GM08714 (cell line): ENCODE measurements at regions not wholly inside any gene's neighbourhood (a gene's known extent, or its start where the extent isn't known, plus 50 kb on each side); places are given as distances from the start of the nearest gene placed in this dataset.

ENCODE experiments used
- H3K4me3 ChIP-seq: fragments of 200-500 bp; sonication (Bioruptor generic); 2 replicates; pipeline ENCODE4 v1.5.1; 2014; ENCODE audit warnings: mild to moderate bottlenecking, low read length, inconsistent platforms
- ZNF274 ChIP-seq: IDR thresholded peaks from 2 replicates; pipeline ENCODE4 v1.6.1; 2012; ENCODE audit warnings: mild to moderate bottlenecking, low read depth, low read length

DNA sequence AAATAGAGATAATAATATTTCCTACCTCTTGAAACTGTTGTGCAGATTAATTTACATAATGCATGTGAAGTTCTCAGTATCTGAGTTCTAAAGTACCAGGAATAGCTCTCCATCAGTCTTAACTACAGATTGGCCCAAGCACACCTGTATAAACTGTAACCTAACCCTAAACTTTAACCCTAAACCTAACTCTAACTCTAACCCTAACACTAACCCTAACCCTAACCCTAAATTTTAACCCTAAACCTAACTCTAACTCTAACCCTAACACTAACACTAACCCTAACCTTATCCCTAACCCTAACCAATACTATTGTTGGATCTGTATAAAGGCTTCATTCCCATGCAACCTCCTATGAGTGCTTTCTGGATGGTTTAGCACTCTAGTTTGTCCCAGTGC is 1445.9 kb upstream of the TENM4 start:
- no peak for TF ChIP-seq ZNF274
- no peak overlapping the region for H3K4me3 ChIP-seq

DNA sequence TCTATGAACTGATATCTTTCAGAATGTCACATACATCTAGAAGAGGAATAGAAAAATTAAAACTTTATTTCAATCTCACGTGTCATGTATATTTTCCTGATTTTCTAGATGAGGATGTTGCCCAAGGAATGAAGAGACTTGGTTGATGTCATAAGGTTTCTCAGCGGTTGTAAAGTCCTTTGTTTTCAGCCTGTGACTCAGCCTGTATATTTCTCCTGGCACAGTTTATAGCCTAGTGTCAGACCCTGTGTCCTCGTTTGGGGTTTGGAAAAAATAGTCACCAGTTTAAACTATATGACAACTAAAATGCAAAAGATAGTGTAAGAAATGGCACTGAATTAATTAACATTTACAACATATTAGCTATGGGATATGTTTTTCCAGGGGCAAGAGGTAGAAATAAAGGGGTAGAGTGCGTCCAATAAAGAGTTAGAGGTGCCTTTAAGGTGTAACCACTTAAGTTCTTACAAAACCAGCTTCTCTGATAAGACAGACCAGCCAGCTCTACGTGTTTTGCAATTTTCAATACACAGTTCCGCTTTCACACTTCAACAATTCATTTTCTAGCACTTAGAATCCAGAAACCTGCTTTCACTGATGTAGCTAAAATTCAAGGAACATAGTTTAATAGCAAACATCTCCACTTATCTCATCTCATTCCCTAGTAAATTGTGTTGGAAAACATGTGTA is 1432.6 kb upstream of the TENM4 start:
- H3K4me3 ChIP-seq = no peak overlapping the region
- TF ChIP-seq ZNF274 = no peak

GRCh38 chr11:80872116-80872728 is 1431.4 kb upstream of the TENM4 start:
- no peak overlapping the region for H3K4me3 ChIP-seq
- no peak for TF ChIP-seq ZNF274

- no peak for TF ChIP-seq ZNF274
Observed at GRCh38 chr11:80868831-80869230, 1428.0 kb upstream of the TENM4 start.

DNA sequence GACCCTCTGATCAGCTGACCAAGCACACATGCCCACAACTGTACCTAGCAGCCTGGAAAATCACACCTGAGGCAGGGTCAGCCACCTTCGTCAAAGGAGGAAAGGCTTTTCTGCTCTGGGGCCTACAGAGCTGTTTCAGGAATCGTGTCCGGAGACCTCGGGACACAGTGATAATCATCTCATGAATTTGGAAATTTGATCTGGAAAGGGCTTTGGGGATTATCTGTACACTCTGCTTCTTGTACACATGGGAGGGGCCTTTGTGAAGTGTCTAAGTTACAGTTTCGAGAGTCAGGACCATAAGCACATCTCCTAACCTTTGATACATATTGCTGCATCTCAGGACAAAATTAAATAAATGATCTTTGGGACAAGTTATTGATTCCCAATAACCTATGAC is 1421.2 kb upstream of the TENM4 start:
- no peak for TF ChIP-seq ZNF274
- no peak overlapping the region for H3K4me3 ChIP-seq

More at GRCh38 chr11:80868831-80869230, 1428.0 kb upstream of the TENM4 start:
- H3K4me3 ChIP-seq = no peak overlapping the region

GRCh38 chr11:80861193-80861592 is 1420.4 kb upstream of the TENM4 start:
- H3K4me3 ChIP-seq = no peak overlapping the region
- TF ChIP-seq ZNF274 = no peak

GRCh38 chr11:80860632-80861031 is 1419.8 kb upstream of the TENM4 start:
- TF ChIP-seq ZNF274 = no peak
- H3K4me3 ChIP-seq = no peak overlapping the region

DNA sequence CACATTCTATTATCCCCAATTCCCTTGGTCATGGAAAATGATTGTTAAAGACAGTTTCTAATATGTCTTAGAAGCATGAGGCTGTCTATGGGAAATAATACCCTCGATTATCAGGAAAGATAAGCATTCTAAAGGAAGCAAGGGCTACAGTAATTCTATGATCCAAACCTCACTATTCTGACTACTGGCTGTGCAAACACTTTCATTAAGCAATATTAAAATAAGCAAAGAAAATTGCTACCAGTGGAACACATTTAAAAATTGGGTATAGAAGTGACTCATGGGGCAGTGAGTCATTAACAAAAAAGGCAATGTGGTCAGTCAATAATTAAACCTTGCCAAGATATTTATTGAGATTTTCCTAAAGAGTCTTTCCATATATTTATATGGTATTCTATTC is 1415.2 kb upstream of the TENM4 start:
- H3K4me3 ChIP-seq = no peak overlapping the region
- TF ChIP-seq ZNF274 = no peak

DNA sequence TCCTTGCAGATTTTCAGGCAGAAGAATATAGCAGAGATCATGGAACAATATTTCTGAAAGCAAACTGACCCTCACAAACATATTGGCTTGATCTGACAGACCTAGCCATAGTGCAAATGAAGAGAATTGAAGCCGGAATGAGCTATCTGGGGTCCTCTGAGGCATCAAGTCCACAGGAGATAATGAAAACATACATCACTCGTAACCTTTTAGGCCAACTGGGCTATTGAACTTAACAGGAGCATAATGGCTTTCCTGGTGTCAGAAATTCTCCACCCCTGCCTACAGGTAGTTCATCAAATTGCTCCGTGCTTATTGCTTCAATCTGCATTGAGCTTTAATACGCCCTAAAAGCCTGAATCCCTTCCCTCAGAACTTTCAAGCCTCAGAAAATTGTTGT is 1414.6 kb upstream of the TENM4 start:
- H3K4me3 ChIP-seq = no peak overlapping the region
- no peak for TF ChIP-seq ZNF274

GRCh38 chr11:80849253-80849652 is 1408.4 kb upstream of the TENM4 start:
- H3K4me3 ChIP-seq = no peak overlapping the region
- TF ChIP-seq ZNF274 = no peak

DNA sequence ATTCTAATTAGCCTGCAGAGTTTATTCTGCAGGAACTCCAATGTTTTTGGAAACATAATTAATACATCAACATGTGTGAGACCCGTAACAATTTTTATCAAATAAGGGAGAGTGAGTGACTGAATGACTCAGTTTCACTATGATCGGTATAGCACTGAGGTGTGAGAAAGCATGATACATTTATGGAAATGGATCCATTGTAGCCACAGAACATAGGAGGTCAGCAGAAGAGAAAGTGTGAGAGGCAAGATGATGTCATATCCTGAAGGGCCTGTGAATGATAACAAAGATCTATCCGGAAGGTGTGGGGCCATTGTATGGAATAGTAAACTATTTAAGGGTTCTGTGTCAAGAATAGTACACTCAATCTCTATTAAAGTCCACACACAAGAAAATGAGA is 1406.1 kb upstream of the TENM4 start:
- H3K4me3 ChIP-seq = no peak overlapping the region
- no peak for TF ChIP-seq ZNF274

- no peak for TF ChIP-seq ZNF274
- no peak overlapping the region for H3K4me3 ChIP-seq
Observed at GRCh38 chr11:80846442-80846841, 1405.6 kb upstream of the TENM4 start.

- TF ChIP-seq ZNF274 = no peak
- no peak overlapping the region for H3K4me3 ChIP-seq
Observed at GRCh38 chr11:80844110-80844819, 1403.4 kb upstream of the TENM4 start.

DNA sequence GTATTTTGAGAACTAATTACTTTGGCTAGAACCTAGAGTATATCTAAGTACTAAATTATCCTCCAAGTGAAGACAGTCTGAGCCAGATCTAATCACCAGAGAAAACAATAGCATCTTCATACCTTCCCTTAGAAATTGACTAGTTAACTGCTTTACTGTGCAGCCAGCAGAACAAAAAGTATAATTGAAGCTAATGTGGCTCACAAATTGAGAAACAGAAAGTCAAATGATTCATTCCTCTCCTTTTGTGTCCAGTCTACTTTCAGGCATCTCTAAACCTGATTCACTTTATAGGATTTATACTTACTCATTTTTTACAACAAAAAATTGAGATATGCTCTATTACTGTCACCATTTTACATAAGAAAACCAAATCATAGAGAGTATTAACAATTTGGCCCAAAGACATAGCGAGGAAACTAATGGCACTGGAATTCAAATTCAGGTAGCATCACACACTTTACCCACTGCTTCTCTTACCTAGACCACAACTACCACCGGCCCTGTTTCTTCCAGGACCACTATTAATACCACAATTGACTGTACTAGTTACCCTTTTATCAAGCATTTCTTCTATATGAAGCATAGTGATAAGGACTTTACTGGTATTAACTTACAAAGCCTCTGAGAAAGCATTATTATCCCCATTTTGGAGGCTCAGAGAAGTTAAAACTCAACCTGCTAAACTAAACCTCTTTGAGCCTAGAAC is 1402.6 kb upstream of the TENM4 start:
- no peak for TF ChIP-seq ZNF274
- H3K4me3 ChIP-seq = no peak overlapping the region
